AG04450 (cell line): ENCODE measurements at regions not wholly inside any gene's neighbourhood (a gene's known extent, or its start where the extent isn't known, plus 50 kb on each side); places are given as distances from the start of the nearest gene placed in this dataset.

Experiments
- CTCF ChIA-PET: fragments of 300-600, 350-600 bp; formaldehyde crosslinking; extraction: SDS; loops from one replicate; lab custom pipeline; 2022; ENCODE audit warnings: antibody characterized with exemption, inconsistent platforms; lab: Charles Lee
- POLR2A ChIA-PET: fragments of 350-600 bp; formaldehyde crosslinking; extraction: SDS; loops from one replicate; lab custom pipeline; 2021; ENCODE audit warnings: antibody characterized with exemption, inconsistent platforms; lab: Yijun Ruan, JAX
- DNase-seq: peaks from one replicate; pipeline ENCODE4 v3.0.0-alpha.2; 2011; ENCODE audit warnings: low read depth, low spot score
- H3K27ac ChIP-seq: one replicate; pipeline ENCODE4 v1.5.1; 2012; ENCODE audit warnings: low read depth, low read length, control low read depth
- H3K27me3 ChIP-seq: one replicate; pipeline ENCODE4 v1.6.0; 2012; ENCODE audit warnings: low read length; ENCODE audit not compliant: control insufficient read depth, insufficient read depth
- H3K4me3 ChIP-seq: 2 replicates; pipeline ENCODE4 v1.5.1; 2011; ENCODE audit warnings: mild to moderate bottlenecking, low read depth, low read length, control low read depth
- H3K9me3 ChIP-seq: 2 replicates; pipeline ENCODE4 v1.5.1; 2012; ENCODE audit warnings: low read length; ENCODE audit not compliant: control insufficient read depth, insufficient read depth
- CTCF ChIP-seq: IDR thresholded peaks from 2 replicates; pipeline ENCODE4 v1.5.1; 2011; ENCODE audit warnings: low read depth, low read length, control low read depth, inconsistent platforms

- H3K27ac ChIP-seq, result no peak overlapping the region
- DNase-seq, result no peak
- no peak overlapping the region for H3K4me3 ChIP-seq
- H3K9me3 ChIP-seq, result no peaks in the 10 kb centered on the region
- CTCF ChIA-PET, result interaction anchor here (2.1 kb wide), 1 partner anchor 186 kb away, joined by 7 read pairs; no protein-coding TSS in a partner anchor
- POLR2A ChIA-PET, result no interaction called here
- H3K27me3 ChIP-seq, result no peaks in the 10 kb centered on the region
- TF ChIP-seq CTCF, result no peak
Observed at GRCh38 chr16:72646615-72647014, 401.3 kb downstream of the ZFHX3 start.

- no peak for DNase-seq
- Histone ChIP-seq H3K27ac (no peak overlapping the region), H3K4me3 (no peak overlapping the region), H3K9me3 (no peaks in the 10 kb centered on the region), H3K27me3 (no peaks in the 10 kb centered on the region)
- CTCF ChIA-PET, result interaction anchor here (2.1 kb wide), 1 partner anchor 187 kb away, joined by 7 read pairs; no protein-coding TSS in a partner anchor
- TF ChIP-seq CTCF, result no peak
- POLR2A ChIA-PET, result interaction anchor here (0.7 kb wide), 1 partner anchor 568 kb away, joined by 3 read pairs; no protein-coding TSS in a partner anchor
Observed at GRCh38 chr16:72645538-72645937, 402.4 kb downstream of the ZFHX3 start.

GRCh38 chr16:72644911-72645310 is 403.0 kb downstream of the ZFHX3 start:
- CTCF ChIA-PET, result interaction anchor here (0.7 kb wide), 1 partner anchor 19 kb away, joined by 3 read pairs; no protein-coding TSS in a partner anchor
- no peak overlapping the region for H3K4me3 ChIP-seq
- no peaks in the 10 kb centered on the region for H3K27me3 ChIP-seq
- H3K27ac ChIP-seq, result no peak overlapping the region
- peaks cover 2% of the 10 kb centered on the region; the same call in 1 of the 2 replicates for H3K9me3 ChIP-seq
- POLR2A ChIA-PET, result no interaction called here
- no peak for DNase-seq
- TF ChIP-seq CTCF, result no peak

- TF ChIP-seq CTCF, result no peak
- no peaks in the 10 kb centered on the region for H3K27me3 ChIP-seq
- CTCF ChIA-PET, result no interaction called here
- no peak overlapping the region for H3K27ac ChIP-seq
- peaks cover 12% of the 10 kb centered on the region; the same call in 1 of the 2 replicates for H3K9me3 ChIP-seq
- no peak overlapping the region for H3K4me3 ChIP-seq
- POLR2A ChIA-PET, result no interaction called here
- DNase-seq, result no peak
Observed at GRCh38 chr16:72639494-72639893, 408.4 kb downstream of the ZFHX3 start.

- POLR2A ChIA-PET, result interaction anchor here (0.6 kb wide), 1 partner anchor 977 kb away, joined by 5 read pairs; no protein-coding TSS in a partner anchor
Observed at GRCh38 chr16:72637306-72637705, 410.6 kb downstream of the ZFHX3 start.

More at GRCh38 chr16:72637306-72637705, 410.6 kb downstream of the ZFHX3 start:
- no peaks in the 10 kb centered on the region for H3K27me3 ChIP-seq
- no peak overlapping the region for H3K27ac ChIP-seq
- DNase-seq, result peak; percentile 34
- no peak for TF ChIP-seq CTCF
- CTCF ChIA-PET, result no interaction called here
- H3K9me3 ChIP-seq, result peaks cover 12% of the 10 kb centered on the region; the same call in 1 of the 2 replicates
- H3K4me3 ChIP-seq, result no peak overlapping the region
